Body of pancreas (tissue), 4 donors: ENCODE measurements at regions not wholly inside any gene's neighbourhood (a gene's known extent, or its start where the extent isn't known, plus 50 kb on each side); places are given as distances from the start of the nearest gene placed in this dataset.

ENCODE experiments used
- ATAC-seq: fragments of 150-250 bp; one replicate; pipeline ENCODE4 v1.9.1; 2016
- DNase-seq, 4 donors: peaks; one replicate each; pipeline ENCODE4 v3.0.0-alpha.2; 2019
- H3K27ac ChIP-seq, 4 donors: fragments of 200-600 bp; sonication (generic); 1 replicate in 3 of 4; 2 replicates in 1 of 4; pipeline versions ENCODE4 v1.5.1 to v1.6.1; 2016 to 2019; ENCODE audit warnings: mild to moderate bottlenecking in 1 of 4, mixed read lengths in 1 of 4, moderate library complexity in 1 of 4
- H3K27me3 ChIP-seq, 2 donors: fragments of 200-600 bp; sonication (generic); one replicate each; pipeline ENCODE4 v1.6.0; 2016; ENCODE audit warnings: mild to moderate bottlenecking in 1 of 2
- H3K36me3 ChIP-seq, 2 donors: fragments of 200-600 bp; sonication (generic); replicated peaks in 1 of 2; 2 replicates each; pipeline ENCODE4 v1.5.1; 2016; ENCODE audit warnings: low read depth in 2 of 2; ENCODE audit not compliant: insufficient read depth in 1 of 2
- H3K4me1 ChIP-seq: fragments of 200-600 bp; sonication (generic); one replicate; pipeline ENCODE4 v1.6.0; 2016
- H3K4me3 ChIP-seq, 2 donors: fragments of 200-600 bp; sonication (generic); 1 replicate in 1 of 2; 2 replicates in 1 of 2; pipeline ENCODE4 v1.5.1; 2016 to 2019
- H3K9me3 ChIP-seq, 3 donors: fragments of 200-600 bp; sonication (generic); 1 replicate in 2 of 3; 2 replicates in 1 of 3; pipeline ENCODE4 v1.5.1; 2016
- POLR2A ChIP-seq, 3 donors: fragments of 450-650 bp; IDR thresholded peaks; one replicate each; pipeline ENCODE4 v1.6.1; 2016; ENCODE audit warnings: antibody characterized with exemption in 3 of 3, mild to moderate bottlenecking in 2 of 3
- WGBS, 2 donors: methylation state at CpG; one replicate each; pipeline ENCODE4 v1.1.5; 2017; 5-methylcytosine and 5-hydroxymethylcytosine counted together
- intact Hi-C: fragments of 100-400 bp; cut with DNase I; formaldehyde crosslinking; loops from one replicate; pipeline ENCODE4 v1.15.1; 2023
- TF ChIP-seq, protein P1 (sequence below), 7 experiments: fragments of 450-650 bp in 4 of 7; fragments of 200-600 bp in 3 of 7; sonication (generic) in 3 of 7; IDR thresholded peaks; one replicate each; pipeline ENCODE4 v1.5.1; 2016 to 2019; ENCODE audit warnings: antibody characterized with exemption in 7 of 7

- H3K36me3 ChIP-seq = no peaks in the 10 kb centered on the region
- no peak overlapping the region for H3K27ac ChIP-seq
- H3K4me3 ChIP-seq = no peak overlapping the region
- intact Hi-C loops = no loop called here
- DNase-seq (no peak), ATAC-seq (no peak)
- H3K4me1 ChIP-seq = no peaks in the 10 kb centered on the region
- no peaks in the 10 kb centered on the region for H3K9me3 ChIP-seq
- TF ChIP-seq, protein P1, sequence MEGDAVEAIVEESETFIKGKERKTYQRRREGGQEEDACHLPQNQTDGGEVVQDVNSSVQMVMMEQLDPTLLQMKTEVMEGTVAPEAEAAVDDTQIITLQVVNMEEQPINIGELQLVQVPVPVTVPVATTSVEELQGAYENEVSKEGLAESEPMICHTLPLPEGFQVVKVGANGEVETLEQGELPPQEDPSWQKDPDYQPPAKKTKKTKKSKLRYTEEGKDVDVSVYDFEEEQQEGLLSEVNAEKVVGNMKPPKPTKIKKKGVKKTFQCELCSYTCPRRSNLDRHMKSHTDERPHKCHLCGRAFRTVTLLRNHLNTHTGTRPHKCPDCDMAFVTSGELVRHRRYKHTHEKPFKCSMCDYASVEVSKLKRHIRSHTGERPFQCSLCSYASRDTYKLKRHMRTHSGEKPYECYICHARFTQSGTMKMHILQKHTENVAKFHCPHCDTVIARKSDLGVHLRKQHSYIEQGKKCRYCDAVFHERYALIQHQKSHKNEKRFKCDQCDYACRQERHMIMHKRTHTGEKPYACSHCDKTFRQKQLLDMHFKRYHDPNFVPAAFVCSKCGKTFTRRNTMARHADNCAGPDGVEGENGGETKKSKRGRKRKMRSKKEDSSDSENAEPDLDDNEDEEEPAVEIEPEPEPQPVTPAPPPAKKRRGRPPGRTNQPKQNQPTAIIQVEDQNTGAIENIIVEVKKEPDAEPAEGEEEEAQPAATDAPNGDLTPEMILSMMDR (IDR thresholded peaks at IDR 0.05) = no peak
- no peak for TF ChIP-seq POLR2A (IDR thresholded peaks at IDR 0.05)
- no peaks in the 10 kb centered on the region for H3K27me3 ChIP-seq
Measured at GRCh38 chr2:142786918-142787702, 90.4 kb upstream of the KYNU start.

DNA sequence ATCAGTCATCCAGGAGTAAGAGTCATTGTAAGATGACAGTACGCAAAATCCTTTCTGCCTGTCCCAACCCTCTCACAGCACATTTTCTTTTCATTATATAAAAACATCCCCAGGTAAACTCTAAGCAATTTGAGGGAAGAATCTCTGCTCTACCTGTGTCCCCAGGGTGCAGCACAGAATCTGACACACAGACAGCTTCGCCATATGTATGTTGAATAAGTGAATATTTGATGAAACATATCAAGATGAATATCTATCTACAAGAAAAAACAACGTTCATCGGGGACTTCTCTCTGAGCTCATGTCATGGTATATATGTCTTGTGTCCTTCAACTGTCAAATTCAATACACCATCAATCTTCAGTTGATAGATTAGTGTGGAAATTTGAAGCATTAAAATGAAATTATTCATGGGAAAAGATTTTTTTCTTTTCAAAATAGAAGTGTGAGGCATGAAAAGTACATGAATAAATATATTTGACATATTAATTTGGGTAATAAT, 94.5 kb upstream of the KYNU start:
- intact Hi-C loops = no loop called here
- Histone ChIP-seq H3K9me3 (no peaks in the 10 kb centered on the region), H3K27ac (no peak overlapping the region), H3K27me3 (no peaks in the 10 kb centered on the region), H3K4me1 (no peaks in the 10 kb centered on the region), H3K4me3 (no peak overlapping the region), H3K36me3 (no peaks in the 10 kb centered on the region)
- no peak for ATAC-seq
- TF ChIP-seq, protein P1 (IDR thresholded peaks at IDR 0.05) = no peak
- TF ChIP-seq POLR2A (IDR thresholded peaks at IDR 0.05) = no peak
- no peak for DNase-seq
- 60 to 63% methylated on average over 4 of the region's 4 CpGs for WGBS, 2 donors

- Histone ChIP-seq H3K9me3 (no peaks in the 10 kb centered on the region), H3K27ac (no peak overlapping the region), H3K4me3 (no peak overlapping the region), H3K27me3 (no peaks in the 10 kb centered on the region), H3K4me1 (no peaks in the 10 kb centered on the region), H3K36me3 (no peaks in the 10 kb centered on the region)
- TF ChIP-seq, protein P1 (IDR thresholded peaks at IDR 0.05) = no peak
- TF ChIP-seq POLR2A (IDR thresholded peaks at IDR 0.05) = no peak
- ATAC-seq (no peak), DNase-seq (no peak)
- WGBS, 2 donors = 66 to 67% methylated on average over 2 of the region's 2 CpGs
- intact Hi-C loops = no loop called here
Measured at GRCh38 chr2:142781146-142781545, 96.3 kb upstream of the KYNU start.

DNA sequence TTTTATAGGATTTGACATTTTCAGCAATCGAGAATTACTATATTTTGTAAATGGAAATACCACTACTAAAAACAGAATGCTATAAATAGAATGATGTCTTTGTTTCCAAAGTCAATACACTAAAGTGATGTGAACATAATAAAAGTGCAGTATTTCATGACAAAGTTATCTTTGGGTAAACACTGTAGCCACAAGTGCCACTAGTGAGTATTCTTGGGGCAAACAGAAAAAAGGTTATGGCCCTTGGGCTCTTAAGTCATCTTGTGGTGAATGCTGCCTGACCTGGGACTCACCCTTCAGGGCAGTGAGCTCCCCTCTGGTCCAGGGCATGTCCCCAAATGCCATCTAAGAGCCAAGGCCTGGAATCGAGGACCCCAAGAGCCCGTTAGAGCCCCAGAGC, 99.2 kb upstream of the KYNU start:
- Histone ChIP-seq H3K27me3 (no peaks in the 10 kb centered on the region), H3K27ac (no peak overlapping the region), H3K4me1 (no peaks in the 10 kb centered on the region), H3K9me3 (no peaks in the 10 kb centered on the region), H3K4me3 (no peak overlapping the region), H3K36me3 (no peaks in the 10 kb centered on the region)
- DNase-seq (no peak), ATAC-seq (no peak)
- TF ChIP-seq, protein P1 (IDR thresholded peaks at IDR 0.05) = no peak
- TF ChIP-seq POLR2A (IDR thresholded peaks at IDR 0.05) = no peak
- WGBS, 2 donors = 59 to 64% methylated on average over 3 of the region's 3 CpGs
- intact Hi-C loops = no loop called here

DNA sequence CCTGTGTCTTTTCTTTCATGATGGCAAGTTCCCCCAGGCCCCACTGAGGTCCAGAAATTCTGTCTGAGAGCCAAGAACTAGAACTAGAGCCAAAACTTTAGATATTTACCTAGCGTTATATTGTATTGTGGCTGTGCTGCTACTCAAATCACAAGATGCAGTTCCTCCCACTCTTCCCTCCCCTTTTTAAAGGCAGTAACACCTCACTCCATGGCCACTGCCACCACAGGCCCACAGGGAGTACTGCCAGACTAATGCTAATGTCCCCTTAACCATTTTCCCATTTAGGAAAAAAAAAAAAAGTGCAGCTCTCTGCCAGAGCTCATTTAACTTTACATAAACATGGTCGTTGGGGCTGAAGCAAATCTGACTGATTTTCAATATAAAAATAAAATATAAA, 99.7 kb upstream of the KYNU start:
- H3K27me3 ChIP-seq = no peaks in the 10 kb centered on the region
- no peaks in the 10 kb centered on the region for H3K4me1 ChIP-seq
- no peak overlapping the region for H3K4me3 ChIP-seq
- H3K27ac ChIP-seq = no peak overlapping the region
- ATAC-seq (no peak), DNase-seq (no peak)
- TF ChIP-seq, protein P1 (IDR thresholded peaks at IDR 0.05) = no peak
- no peak for TF ChIP-seq POLR2A (IDR thresholded peaks at IDR 0.05)
- H3K9me3 ChIP-seq = no peaks in the 10 kb centered on the region
- intact Hi-C loops = no loop called here
- WGBS, 2 donors = 55 to 75% methylated on average over 2 of the region's 2 CpGs
- no peaks in the 10 kb centered on the region for H3K36me3 ChIP-seq
